ENCODE measurements at regions not wholly inside any gene's neighbourhood (a gene's known extent, or its start where the extent isn't known, plus 50 kb on each side); places are given as distances from the start of the nearest gene placed in this dataset.

GRCh38 chr4:156673483-156673882, 298.1 kb downstream of the PDGFC start:
- ChIA-PET CTCF (interaction anchor here (0.6 kb wide), 1 partner anchor 649 kb away, joined by 3 read pairs; no protein-coding TSS in a partner anchor), POLR2A (no interaction called here)
- H3K9me3 Mint-ChIP-seq (ENCODE audit: low read depth), result no peaks in the 10 kb centered on the region
- intact Hi-C loops (cut with DNase I, micrococcal nuclease), result no loop called here
- no peak overlapping the region for H3K4me3 Mint-ChIP-seq
- H3K4me1 Mint-ChIP-seq, result no peaks in the 10 kb centered on the region
- no peak overlapping the region for H3K27ac Mint-ChIP-seq
- H3K36me3 Mint-ChIP-seq (ENCODE audit: low read depth), result no peaks in the 10 kb centered on the region
- no peaks in the 10 kb centered on the region for H3K27me3 Mint-ChIP-seq
- ATAC-seq (no peak), DNase-seq (no peak)

GRCh38 chr4:156672492-156673305, 298.9 kb downstream of the PDGFC start:
- intact Hi-C loops (cut with DNase I, micrococcal nuclease), result no loop called here
- H3K4me3 Mint-ChIP-seq, result no peak overlapping the region
- CTCF ChIA-PET, result no interaction called here
- ATAC-seq (no peak), DNase-seq (no peak)
- H3K27me3 Mint-ChIP-seq, result no peaks in the 10 kb centered on the region
- POLR2A ChIA-PET, result no interaction called here
- H3K9me3 Mint-ChIP-seq (ENCODE audit: low read depth), result no peaks in the 10 kb centered on the region
- H3K36me3 Mint-ChIP-seq (ENCODE audit: low read depth), result no peaks in the 10 kb centered on the region
- no peaks in the 10 kb centered on the region for H3K4me1 Mint-ChIP-seq
- H3K27ac Mint-ChIP-seq, result no peak overlapping the region

GRCh38 chr4:156665780-156666366, 305.7 kb downstream of the PDGFC start:
- CTCF ChIA-PET, result no interaction called here
- Mint-ChIP-seq H3K9me3 (ENCODE audit: low read depth) (no peaks in the 10 kb centered on the region), H3K36me3 (ENCODE audit: low read depth) (no peaks in the 10 kb centered on the region), H3K4me1 (no peaks in the 10 kb centered on the region), H3K27ac (no peak overlapping the region), H3K27me3 (no peaks in the 10 kb centered on the region), H3K4me3 (no peak overlapping the region)
- intact Hi-C loops (cut with DNase I, micrococcal nuclease), result no loop called here
- POLR2A ChIA-PET, result no interaction called here
- ATAC-seq (no peak), DNase-seq (no peak)

- no peak for ATAC-seq
- Mint-ChIP-seq H3K36me3 (ENCODE audit: low read depth) (no peaks in the 10 kb centered on the region), H3K27ac (no peak overlapping the region), H3K4me1 (no peaks in the 10 kb centered on the region), H3K27me3 (no peaks in the 10 kb centered on the region), H3K4me3 (no peak overlapping the region), H3K9me3 (ENCODE audit: low read depth) (no peaks in the 10 kb centered on the region)
- DNase-seq, result no peak
- POLR2A ChIA-PET, result no interaction called here
- intact Hi-C loops (cut with DNase I, micrococcal nuclease), result no loop called here
- CTCF ChIA-PET, result interaction anchor here (0.7 kb wide), 1 partner anchor 300 kb away, joined by 3 read pairs; no protein-coding TSS in a partner anchor
Observed at GRCh38 chr4:156663663-156664062, 307.9 kb downstream of the PDGFC start.

- intact Hi-C loops (cut with DNase I, micrococcal nuclease), result no loop called here
- ChIA-PET POLR2A (no interaction called here), CTCF (interaction anchor here (0.7 kb wide), 1 partner anchor 301 kb away, joined by 3 read pairs; no protein-coding TSS in a partner anchor)
- Mint-ChIP-seq H3K4me3 (no peak overlapping the region), H3K27ac (no peak overlapping the region), H3K4me1 (no peaks in the 10 kb centered on the region), H3K9me3 (ENCODE audit: low read depth) (no peaks in the 10 kb centered on the region), H3K27me3 (no peaks in the 10 kb centered on the region), H3K36me3 (ENCODE audit: low read depth) (no peaks in the 10 kb centered on the region)
- DNase-seq, result no peak
- ATAC-seq, result no peak
Observed at GRCh38 chr4:156662921-156663320, 308.7 kb downstream of the PDGFC start.

- ATAC-seq (no peak), DNase-seq (no peak)
- no peaks in the 10 kb centered on the region for H3K4me1 Mint-ChIP-seq
- ChIA-PET CTCF (no interaction called here), POLR2A (no interaction called here)
- H3K36me3 Mint-ChIP-seq (ENCODE audit: low read depth), result no peaks in the 10 kb centered on the region
- H3K4me3 Mint-ChIP-seq, result no peak overlapping the region
- H3K27me3 Mint-ChIP-seq, result no peaks in the 10 kb centered on the region
- intact Hi-C loops (cut with DNase I, micrococcal nuclease), result no loop called here
- no peaks in the 10 kb centered on the region for H3K9me3 Mint-ChIP-seq (ENCODE audit: low read depth)
- no peak overlapping the region for H3K27ac Mint-ChIP-seq
Observed at GRCh38 chr4:156661555-156661954, 310.0 kb downstream of the PDGFC start.

GRCh38 chr4:156660465-156660864, 311.1 kb downstream of the PDGFC start:
- no peak overlapping the region for H3K27ac Mint-ChIP-seq
- ATAC-seq, result no peak
- ChIA-PET POLR2A (no interaction called here), CTCF (no interaction called here)
- no peaks in the 10 kb centered on the region for H3K9me3 Mint-ChIP-seq (ENCODE audit: low read depth)
- H3K36me3 Mint-ChIP-seq (ENCODE audit: low read depth), result no peaks in the 10 kb centered on the region
- no peaks in the 10 kb centered on the region for H3K27me3 Mint-ChIP-seq
- H3K4me1 Mint-ChIP-seq, result no peaks in the 10 kb centered on the region
- DNase-seq, result no peak
- H3K4me3 Mint-ChIP-seq, result no peak overlapping the region
- intact Hi-C loops (cut with DNase I, micrococcal nuclease), result no loop called here

GRCh38 chr4:156659983-156660382, 311.6 kb downstream of the PDGFC start:
- no peaks in the 10 kb centered on the region for H3K27me3 Mint-ChIP-seq
- ATAC-seq, result no peak
- intact Hi-C loops (cut with DNase I, micrococcal nuclease), result no loop called here
- no peak overlapping the region for H3K27ac Mint-ChIP-seq
- no peaks in the 10 kb centered on the region for H3K36me3 Mint-ChIP-seq (ENCODE audit: low read depth)
- DNase-seq, result no peak
- ChIA-PET POLR2A (no interaction called here), CTCF (no interaction called here)
- no peaks in the 10 kb centered on the region for H3K9me3 Mint-ChIP-seq (ENCODE audit: low read depth)
- no peak overlapping the region for H3K4me3 Mint-ChIP-seq
- H3K4me1 Mint-ChIP-seq, result no peaks in the 10 kb centered on the region

GRCh38 chr4:156659570-156659969, 312.0 kb downstream of the PDGFC start:
- Mint-ChIP-seq H3K27ac (no peak overlapping the region), H3K36me3 (ENCODE audit: low read depth) (no peaks in the 10 kb centered on the region), H3K4me1 (no peaks in the 10 kb centered on the region), H3K9me3 (ENCODE audit: low read depth) (no peaks in the 10 kb centered on the region), H3K4me3 (no peak overlapping the region), H3K27me3 (no peaks in the 10 kb centered on the region)
- DNase-seq (no peak), ATAC-seq (no peak)
- ChIA-PET CTCF (no interaction called here), POLR2A (no interaction called here)
- intact Hi-C loops (cut with DNase I, micrococcal nuclease), result no loop called here

- Mint-ChIP-seq H3K4me3 (no peak overlapping the region), H3K4me1 (no peaks in the 10 kb centered on the region), H3K36me3 (ENCODE audit: low read depth) (no peaks in the 10 kb centered on the region), H3K27me3 (no peaks in the 10 kb centered on the region), H3K9me3 (ENCODE audit: low read depth) (peaks cover 3% of the 10 kb centered on the region), H3K27ac (no peak overlapping the region)
- intact Hi-C loops (cut with DNase I, micrococcal nuclease), result no loop called here
- ATAC-seq (no peak), DNase-seq (no peak)
- POLR2A ChIA-PET, result no interaction called here
- CTCF ChIA-PET, result no interaction called here
Observed at GRCh38 chr4:156656896-156657295, 314.7 kb downstream of the PDGFC start.

- ChIA-PET POLR2A (no interaction called here), CTCF (no interaction called here)
- no peaks in the 10 kb centered on the region for H3K4me1 Mint-ChIP-seq
- intact Hi-C loops (cut with DNase I, micrococcal nuclease), result no loop called here
- H3K4me3 Mint-ChIP-seq, result no peak overlapping the region
- DNase-seq, result no peak
- no peaks in the 10 kb centered on the region for H3K27me3 Mint-ChIP-seq
- peaks cover 10% of the 10 kb centered on the region for H3K9me3 Mint-ChIP-seq (ENCODE audit: low read depth)
- H3K27ac Mint-ChIP-seq, result no peak overlapping the region
- no peaks in the 10 kb centered on the region for H3K36me3 Mint-ChIP-seq (ENCODE audit: low read depth)
- no peak for ATAC-seq
Observed at GRCh38 chr4:156654410-156654809, 317.2 kb downstream of the PDGFC start.

GRCh38 chr4:156643826-156644225, 327.8 kb downstream of the PDGFC start:
- ChIA-PET CTCF (interaction anchor here (0.7 kb wide), 1 partner anchor 710 kb away, joined by 4 read pairs; no protein-coding TSS in a partner anchor), POLR2A (no interaction called here)
- no peaks in the 10 kb centered on the region for H3K27me3 Mint-ChIP-seq
- no peak for ATAC-seq
- H3K4me3 Mint-ChIP-seq, result no peak overlapping the region
- no peak overlapping the region for H3K27ac Mint-ChIP-seq
- H3K4me1 Mint-ChIP-seq, result no peaks in the 10 kb centered on the region
- no peaks in the 10 kb centered on the region for H3K36me3 Mint-ChIP-seq (ENCODE audit: low read depth)
- H3K9me3 Mint-ChIP-seq (ENCODE audit: low read depth), result peaks cover 2% of the 10 kb centered on the region
- no peak for DNase-seq
- intact Hi-C loops (cut with DNase I, micrococcal nuclease), result no loop called here
